ENCODE measurements at regions not wholly inside any gene's neighbourhood (a gene's known extent, or its start where the extent isn't known, plus 50 kb on each side); places are given as distances from the start of the nearest gene placed in this dataset.

GRCh38 chr2:225787497-225787896 is 388.0 kb downstream of the NYAP2 start:
- TF ChIP-seq SUZ12 (IDR thresholded peaks at IDR 0.05; ENCODE audit: extremely low read depth, insufficient read depth, insufficient read length) (no peak), YY1 (IDR thresholded peaks at IDR 0.05; ENCODE audit: insufficient read depth, insufficient read length) (no peak), ZNF274 (IDR thresholded peaks at IDR 0.05; ENCODE audit: low read depth, low read length) (no peak)
